HG02884 (cell line): ENCODE measurements at regions not wholly inside any gene's neighbourhood (a gene's known extent, or its start where the extent isn't known, plus 50 kb on each side); places are given as distances from the start of the nearest gene placed in this dataset.

Source experiments
- ATAC-seq: cut with Tn5 transposase; IDR thresholded peaks from one replicate; pipeline ENCODE4 v1.9.1; 2021; ENCODE audit warnings: mild to moderate bottlenecking, moderate library complexity; ENCODE audit not compliant: unreplicated experiment

GRCh38 chr13:31049833-31050232 is 111.9 kb downstream of the HSPH1 start:
- ATAC-seq: no peak

- no peak for ATAC-seq
Observed at GRCh38 chr13:31049083-31049482, 112.6 kb downstream of the HSPH1 start.

- no peak for ATAC-seq
Observed at GRCh38 chr13:31048521-31048920, 113.2 kb downstream of the HSPH1 start.

- ATAC-seq: no peak
Observed at GRCh38 chr13:31046711-31047279, 114.3 kb downstream of the TEX26 start.

GRCh38 chr13:31045286-31046081 is 113.0 kb downstream of the TEX26 start:
- peak; percentile 56 for ATAC-seq

GRCh38 chr13:31044364-31045285 is 112.2 kb downstream of the TEX26 start:
- peak; percentile 84 for ATAC-seq

GRCh38 chr13:31043957-31044356 is 111.5 kb downstream of the TEX26 start:
- ATAC-seq: no peak

GRCh38 chr13:31042481-31043165 is 110.2 kb downstream of the TEX26 start:
- ATAC-seq: no peak

GRCh38 chr13:31042049-31042448 is 109.6 kb downstream of the TEX26 start:
- no peak for ATAC-seq

GRCh38 chr13:31038834-31039552 is 106.5 kb downstream of the TEX26 start:
- ATAC-seq: peak; percentile 85

- no peak for ATAC-seq
Observed at GRCh38 chr13:31037874-31038500, 105.5 kb downstream of the TEX26 start.

- ATAC-seq: no peak
Observed at GRCh38 chr13:31036731-31037695, 104.6 kb downstream of the TEX26 start.

GRCh38 chr13:31035185-31035965 is 102.9 kb downstream of the TEX26 start:
- no peak for ATAC-seq

- no peak for ATAC-seq
Observed at GRCh38 chr13:31032528-31033113, 100.2 kb downstream of the TEX26 start.

GRCh38 chr13:31031482-31031881 is 99.0 kb downstream of the TEX26 start:
- no peak for ATAC-seq

GRCh38 chr13:31029102-31029501 is 96.6 kb downstream of the TEX26 start:
- no peak for ATAC-seq

GRCh38 chr13:31027136-31027535 is 94.7 kb downstream of the TEX26 start:
- ATAC-seq: no peak
